Testis (tissue), 2 donors: ENCODE measurements at regions not wholly inside any gene's neighbourhood (a gene's known extent, or its start where the extent isn't known, plus 50 kb on each side); places are given as distances from the start of the nearest gene placed in this dataset.

Source experiments
- CTCF ChIP-seq, 3 experiments: fragments of 450-650 bp in 2 of 3; fragments of 200-600 bp in 1 of 3; sonication (generic) in 1 of 3; IDR thresholded peaks; one replicate each; pipeline ENCODE4 v1.5.1; 2016 to 2019; ENCODE audit warnings: antibody characterized with exemption in 3 of 3, mild to moderate bottlenecking in 2 of 3, moderate library complexity in 1 of 3
- POLR2A ChIP-seq: fragments of 450-650 bp; IDR thresholded peaks from one replicate; pipeline ENCODE4 v1.6.1; 2017; ENCODE audit warnings: antibody characterized with exemption, mild to moderate bottlenecking, moderate library complexity

- no peak for TF ChIP-seq CTCF (IDR thresholded peaks at IDR 0.05)
- TF ChIP-seq POLR2A: no peak
Measured at GRCh38 chr6:2375443-2375842, 130.0 kb upstream of the GMDS start.
